Osteoblast (primary cell): ENCODE measurements at regions not wholly inside any gene's neighbourhood (a gene's known extent, or its start where the extent isn't known, plus 50 kb on each side); places are given as distances from the start of the nearest gene placed in this dataset.

Experiments
- DNase-seq: peaks from one replicate; pipeline ENCODE4 v3.0.0; 2011; ENCODE audit warnings: low spot score, mixed read lengths; ENCODE audit not compliant: insufficient read length; ENCODE audit errors: missing footprints
- H2AFZ ChIP-seq: 2 replicates; pipeline ENCODE4 v1.6.0; 2011; ENCODE audit warnings: mild to moderate bottlenecking, low read length
- H3K27ac ChIP-seq: 2 replicates; pipeline ENCODE4 v1.5.1; 2011; ENCODE audit warnings: mild to moderate bottlenecking, low read depth, low read length, moderate library complexity
- H3K27me3 ChIP-seq: 2 replicates; pipeline ENCODE4 v1.6.0; 2012; ENCODE audit warnings: mild to moderate bottlenecking, control low read depth, inconsistent platforms, low read length, moderate library complexity; ENCODE audit not compliant: insufficient read depth
- H3K36me3 ChIP-seq: 2 replicates; pipeline ENCODE4 v1.5.1; 2011; ENCODE audit warnings: mild to moderate bottlenecking, low read length, control low read depth, moderate library complexity; ENCODE audit not compliant: insufficient read depth
- H3K4me1 ChIP-seq: 2 replicates; pipeline ENCODE4 v1.5.1; 2011; ENCODE audit warnings: mild to moderate bottlenecking, low read length, control low read depth, moderate library complexity; ENCODE audit not compliant: insufficient read depth
- H3K4me2 ChIP-seq: 2 replicates; pipeline ENCODE4 v1.6.0; 2011; ENCODE audit warnings: mild to moderate bottlenecking, low read length; ENCODE audit not compliant: insufficient read depth
- H3K4me3 ChIP-seq: fragments of 200-600 bp; sonication (generic); 3 replicates; pipeline ENCODE4 v1.5.1; 2012; ENCODE audit warnings: mild to moderate bottlenecking, low read length, inconsistent platforms; ENCODE audit not compliant: insufficient read depth
- H3K79me2 ChIP-seq: 2 replicates; pipeline ENCODE4 v1.6.0; 2012; ENCODE audit warnings: mild to moderate bottlenecking, low read length, control low read depth, inconsistent platforms; ENCODE audit not compliant: insufficient read depth
- H3K9me3 ChIP-seq: 2 replicates; pipeline ENCODE4 v1.5.1; 2011; ENCODE audit warnings: low read depth, low read length, control low read depth
- H4K20me1 ChIP-seq: 2 replicates; pipeline ENCODE4 v1.6.0; 2012; ENCODE audit warnings: mild to moderate bottlenecking, low read length, control low read depth; ENCODE audit not compliant: insufficient read depth
- TF ChIP-seq, protein P1 (sequence below): IDR thresholded peaks from 2 replicates; pipeline ENCODE4 v1.5.1; 2011; ENCODE audit warnings: mild to moderate bottlenecking, low read depth, low read length, moderate library complexity; ENCODE audit errors: extremely low read depth

DNA sequence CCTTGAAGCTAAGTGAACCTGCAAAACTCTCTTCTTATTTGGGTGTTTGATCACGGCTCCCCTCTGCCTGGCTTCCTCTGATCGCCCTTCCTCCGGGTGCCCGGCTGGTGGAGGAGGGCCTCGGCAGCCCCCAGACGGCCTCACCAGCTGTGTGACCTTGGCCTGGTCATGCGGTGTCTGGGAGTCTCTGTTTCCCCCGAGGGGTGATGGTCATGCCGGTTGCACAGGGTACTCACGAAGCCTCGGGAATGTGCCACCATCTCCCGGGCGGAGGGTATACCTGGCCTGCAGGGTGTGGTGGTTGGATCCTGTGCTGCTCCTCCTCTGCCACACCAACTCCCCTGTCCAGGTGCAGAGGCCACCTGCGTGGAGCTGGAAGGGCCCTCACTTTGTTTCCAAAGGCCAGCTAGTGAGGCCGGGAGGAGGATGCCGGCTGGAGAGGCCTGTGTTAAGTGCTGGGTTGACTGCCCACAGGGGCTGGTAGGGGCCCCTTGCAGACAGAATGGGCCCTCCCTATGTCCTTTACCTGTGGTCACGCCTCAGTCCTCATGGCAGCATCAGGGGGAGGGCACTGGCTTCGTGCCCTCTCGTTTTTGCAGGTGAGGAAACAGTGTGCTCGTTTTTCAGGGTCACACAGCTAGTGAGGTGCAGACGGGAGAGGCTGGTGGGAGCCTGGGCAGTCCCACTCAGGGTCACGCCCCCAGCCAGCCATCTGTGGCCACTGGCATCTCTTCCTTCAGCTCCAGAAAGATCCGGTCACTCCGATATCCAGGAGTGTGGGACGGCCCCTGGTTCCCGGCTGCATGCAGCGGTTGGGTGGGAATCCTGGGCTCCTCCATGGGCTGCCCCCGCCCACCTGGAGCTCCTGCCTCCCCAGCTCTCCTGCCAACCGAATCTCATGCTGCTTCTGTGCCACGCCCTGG is 148.5 kb upstream of the GSE1 start:
- H3K36me3 ChIP-seq = no peaks in the 10 kb centered on the region
- no peaks in the 10 kb centered on the region for H3K79me2 ChIP-seq
- H4K20me1 ChIP-seq = peaks cover 72% of the 10 kb centered on the region
- DNase-seq = no peak
- no peaks in the 10 kb centered on the region for H3K9me3 ChIP-seq
- no peak overlapping the region for H3K4me3 ChIP-seq
- H3K4me2 ChIP-seq = no peak overlapping the region
- no peak overlapping the region for H3K27ac ChIP-seq
- H3K27me3 ChIP-seq = peaks cover 5% of the 10 kb centered on the region
- TF ChIP-seq, protein P1, sequence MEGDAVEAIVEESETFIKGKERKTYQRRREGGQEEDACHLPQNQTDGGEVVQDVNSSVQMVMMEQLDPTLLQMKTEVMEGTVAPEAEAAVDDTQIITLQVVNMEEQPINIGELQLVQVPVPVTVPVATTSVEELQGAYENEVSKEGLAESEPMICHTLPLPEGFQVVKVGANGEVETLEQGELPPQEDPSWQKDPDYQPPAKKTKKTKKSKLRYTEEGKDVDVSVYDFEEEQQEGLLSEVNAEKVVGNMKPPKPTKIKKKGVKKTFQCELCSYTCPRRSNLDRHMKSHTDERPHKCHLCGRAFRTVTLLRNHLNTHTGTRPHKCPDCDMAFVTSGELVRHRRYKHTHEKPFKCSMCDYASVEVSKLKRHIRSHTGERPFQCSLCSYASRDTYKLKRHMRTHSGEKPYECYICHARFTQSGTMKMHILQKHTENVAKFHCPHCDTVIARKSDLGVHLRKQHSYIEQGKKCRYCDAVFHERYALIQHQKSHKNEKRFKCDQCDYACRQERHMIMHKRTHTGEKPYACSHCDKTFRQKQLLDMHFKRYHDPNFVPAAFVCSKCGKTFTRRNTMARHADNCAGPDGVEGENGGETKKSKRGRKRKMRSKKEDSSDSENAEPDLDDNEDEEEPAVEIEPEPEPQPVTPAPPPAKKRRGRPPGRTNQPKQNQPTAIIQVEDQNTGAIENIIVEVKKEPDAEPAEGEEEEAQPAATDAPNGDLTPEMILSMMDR = no peak
- H3K4me1 ChIP-seq = peaks cover 22% of the 10 kb centered on the region
- no peak overlapping the region for H2AFZ ChIP-seq

- no peak overlapping the region for H3K27ac ChIP-seq
Measured at GRCh38 chr16:85465328-85466303, 147.5 kb upstream of the GSE1 start.

DNA sequence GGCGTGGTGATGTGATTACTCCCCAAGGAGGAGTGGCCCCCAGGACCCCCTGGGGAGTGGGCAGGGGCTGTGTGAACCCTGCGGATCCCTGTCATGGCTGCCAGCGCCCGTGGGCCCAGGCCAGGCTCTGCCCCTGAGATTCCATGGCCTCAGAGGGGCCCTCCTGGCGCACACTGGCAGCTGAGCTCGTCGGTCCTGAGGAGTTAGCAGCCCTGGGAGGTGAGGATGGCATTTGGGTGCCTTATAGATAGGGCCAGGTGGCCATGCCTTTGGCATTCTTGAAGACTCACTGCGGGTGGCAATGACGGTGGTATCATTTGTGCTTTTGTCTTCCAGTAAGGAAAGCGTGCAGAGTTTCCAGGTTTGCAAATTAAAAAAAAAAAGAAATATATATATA is 146.8 kb upstream of the GSE1 start:
- no peak for DNase-seq
- peaks cover 66% of the 10 kb centered on the region for H4K20me1 ChIP-seq

More at GRCh38 chr16:85465328-85466303, 147.5 kb upstream of the GSE1 start:
- Histone ChIP-seq H3K4me3 (no peak overlapping the region), H3K9me3 (no peaks in the 10 kb centered on the region), H3K4me2 (no peak overlapping the region), H3K4me1 (peaks cover 19% of the 10 kb centered on the region), H3K27me3 (peaks cover 5% of the 10 kb centered on the region), H3K79me2 (no peaks in the 10 kb centered on the region), H2AFZ (no peak overlapping the region), H4K20me1 (peaks cover 68% of the 10 kb centered on the region), H3K36me3 (no peaks in the 10 kb centered on the region)
- DNase-seq = peak; percentile 99
- TF ChIP-seq, protein P1 = no peak

More for the DNA sequence above, 146.8 kb upstream of the GSE1 start:
- Histone ChIP-seq H3K4me1 (peaks cover 12% of the 10 kb centered on the region), H3K4me3 (no peak overlapping the region), H3K79me2 (no peaks in the 10 kb centered on the region), H2AFZ (no peak overlapping the region), H3K9me3 (no peaks in the 10 kb centered on the region), H3K27ac (no peak overlapping the region), H3K27me3 (peaks cover 5% of the 10 kb centered on the region), H3K4me2 (no peak overlapping the region), H3K36me3 (no peaks in the 10 kb centered on the region)
- TF ChIP-seq, protein P1 = no peak
